Left lobe of liver (tissue), 2 donors: ENCODE measurements at regions not wholly inside any gene's neighbourhood (a gene's known extent, or its start where the extent isn't known, plus 50 kb on each side); places are given as distances from the start of the nearest gene placed in this dataset.

ENCODE experiments used
- ATAC-seq: fragments of 200-7000 bp; cut with Tn5 transposase; one replicate; pipeline ENCODE4 v1.9.1; 2020; ENCODE audit warnings: mild to moderate bottlenecking, moderate library complexity
- DNase-seq: peaks from one replicate; pipeline ENCODE4 v3.0.0-alpha.2; 2020; ENCODE audit warnings: low spot score
- donor health status: DM: no; HTN: no; CAD: no; lungs with moderate emphysema.
- donor health status: DM: no; HTN: yes; CAD: no.

DNA sequence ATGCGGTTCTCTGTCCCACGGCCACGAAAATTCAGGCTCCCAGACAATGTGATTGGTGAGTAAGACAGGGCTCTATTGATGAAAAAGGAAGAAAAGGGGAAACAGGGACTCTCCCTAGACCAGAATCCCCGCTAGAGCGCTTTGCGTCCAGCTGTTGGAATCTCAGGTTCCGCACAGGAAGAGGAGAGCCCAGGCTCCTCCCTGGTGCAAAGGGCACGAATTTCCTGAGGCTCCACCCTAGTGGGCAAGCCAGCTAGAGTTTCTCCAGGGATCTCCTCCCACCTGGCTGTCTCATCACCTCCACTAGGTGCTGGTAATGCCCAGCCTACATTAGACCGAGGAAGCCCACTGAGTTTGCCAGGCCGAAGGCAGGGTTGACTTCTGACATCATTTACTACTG, 135.9 kb upstream of the SOX4 start:
- no peak for ATAC-seq
- no peak for DNase-seq

DNA sequence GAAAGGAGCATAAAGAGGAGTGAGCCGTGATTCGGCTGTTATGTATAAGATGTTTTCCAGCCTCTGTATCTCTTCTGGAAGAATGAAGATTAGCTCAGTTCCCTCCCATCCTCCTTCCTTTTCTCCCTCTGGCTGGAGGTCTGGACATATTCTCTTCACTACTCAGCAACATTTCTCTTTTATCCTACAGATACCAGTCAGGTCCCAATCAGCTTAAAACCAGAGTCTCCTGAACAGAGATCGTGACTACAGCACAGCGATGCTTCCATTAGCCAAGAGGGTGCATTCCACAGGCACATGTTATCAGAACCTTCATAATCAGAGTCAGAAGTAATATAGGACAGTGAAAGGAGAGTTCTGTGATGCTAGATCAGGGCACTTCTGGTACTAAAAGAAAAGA, 133.9 kb upstream of the SOX4 start:
- no peak for DNase-seq
- ATAC-seq: no peak

DNA sequence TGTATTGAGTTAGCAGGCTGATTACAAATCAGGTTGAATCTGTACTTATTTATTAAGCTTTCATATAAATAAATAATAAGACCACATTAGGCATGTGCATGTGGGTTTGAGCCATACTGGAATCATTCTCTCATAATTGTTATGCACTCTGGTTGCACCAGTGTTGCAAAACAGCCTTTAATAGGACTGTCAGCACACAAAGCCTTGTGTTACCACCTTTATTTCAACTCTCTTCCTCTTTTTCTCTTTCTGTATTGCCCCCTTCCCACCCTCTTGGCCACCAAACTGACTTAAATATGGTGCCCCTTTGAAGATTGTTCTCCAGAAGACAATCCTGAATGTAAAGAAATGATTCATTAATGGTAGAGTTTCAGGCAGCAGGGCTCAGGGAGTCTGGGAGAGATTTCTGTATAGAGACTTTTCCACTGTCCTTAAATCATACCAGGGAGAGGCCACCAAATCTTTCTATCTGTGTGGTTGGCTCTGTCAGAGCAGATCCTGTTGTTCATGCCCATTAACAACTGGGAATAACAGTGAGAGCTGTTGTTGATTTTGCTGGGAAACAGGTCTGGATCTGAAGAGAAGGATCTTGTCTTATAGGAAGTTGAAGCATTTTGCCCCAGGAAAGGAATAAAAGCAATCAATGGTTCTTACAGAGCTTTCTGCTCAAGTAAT, 131.6 kb upstream of the SOX4 start:
- ATAC-seq (no peak), DNase-seq (no peak)

DNA sequence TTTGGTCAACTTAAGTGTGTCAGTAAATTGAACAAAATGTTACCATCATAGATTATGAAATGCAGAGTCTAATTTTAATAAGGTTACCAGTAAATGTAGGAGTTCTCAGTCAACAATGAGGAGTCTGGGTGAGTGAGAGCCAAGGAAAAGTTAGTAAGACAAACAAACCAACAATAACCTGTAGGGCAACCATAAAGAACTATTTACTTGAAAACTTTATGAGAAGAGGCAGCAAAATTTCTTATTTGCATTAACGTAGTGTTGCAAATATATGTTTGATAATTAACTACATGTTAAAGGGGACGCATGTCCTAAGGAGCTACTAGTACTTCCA, 131.1 kb upstream of the SOX4 start:
- ATAC-seq: no peak
- no peak for DNase-seq

DNA sequence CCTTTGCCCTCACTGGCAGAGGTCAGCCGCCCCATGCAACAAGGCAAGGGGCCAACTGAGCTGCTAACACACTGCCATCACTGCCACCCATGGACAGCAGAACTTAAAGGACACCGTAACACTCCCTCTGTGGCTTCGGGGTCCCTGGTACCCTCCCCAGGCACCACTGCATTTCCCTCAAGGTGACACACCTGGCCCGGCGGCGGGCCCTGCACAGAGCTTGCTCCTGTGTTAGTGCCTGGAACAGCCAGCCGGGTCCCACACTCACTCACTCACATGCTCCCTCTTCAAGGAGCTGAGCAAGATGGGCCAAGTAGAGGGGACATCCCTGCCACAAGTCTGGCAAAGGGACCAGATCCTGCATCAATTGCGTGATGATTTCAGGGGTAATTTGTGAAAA, 126.5 kb upstream of the SOX4 start:
- DNase-seq (no peak), ATAC-seq (no peak)

DNA sequence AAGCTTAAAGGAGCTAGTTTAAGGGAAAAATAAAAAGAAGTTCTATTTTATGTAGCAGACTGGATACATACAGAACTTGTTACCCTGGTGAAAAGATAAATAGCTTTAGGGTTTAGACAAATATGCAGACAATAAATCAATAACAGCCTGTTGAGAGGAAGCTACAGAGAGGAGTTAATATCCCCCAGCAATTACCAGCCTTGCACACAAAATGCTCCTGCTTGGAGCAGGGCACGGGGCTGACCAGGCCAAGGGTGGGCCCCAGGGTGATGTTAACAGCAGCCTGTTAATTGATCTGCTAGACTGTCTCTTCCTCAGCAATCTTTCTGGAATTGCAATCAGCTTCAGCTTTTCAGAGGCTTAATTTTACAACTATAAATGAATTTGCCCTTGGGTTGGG, 125.1 kb upstream of the SOX4 start:
- DNase-seq: no peak
- ATAC-seq: no peak

DNA sequence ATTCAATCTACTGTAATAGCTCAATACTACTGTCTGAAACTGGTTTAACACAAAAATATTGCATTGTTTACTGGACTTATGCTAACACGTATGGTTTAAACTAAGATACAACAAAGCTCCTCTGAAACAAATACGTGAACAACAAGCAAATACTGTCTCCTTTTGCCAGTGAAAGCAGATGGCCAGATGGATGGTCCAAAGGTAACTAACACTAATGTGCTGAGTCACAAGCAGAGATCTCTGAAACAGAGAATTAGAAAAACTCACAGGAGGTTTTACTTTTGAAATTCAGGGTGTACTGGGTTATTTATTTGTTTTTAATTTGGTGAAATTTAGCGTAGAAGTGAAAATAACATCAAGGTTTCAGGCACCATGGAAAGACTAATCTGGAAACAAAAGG, 124.3 kb upstream of the SOX4 start:
- ATAC-seq: peak; percentile 61
- no peak for DNase-seq

DNA sequence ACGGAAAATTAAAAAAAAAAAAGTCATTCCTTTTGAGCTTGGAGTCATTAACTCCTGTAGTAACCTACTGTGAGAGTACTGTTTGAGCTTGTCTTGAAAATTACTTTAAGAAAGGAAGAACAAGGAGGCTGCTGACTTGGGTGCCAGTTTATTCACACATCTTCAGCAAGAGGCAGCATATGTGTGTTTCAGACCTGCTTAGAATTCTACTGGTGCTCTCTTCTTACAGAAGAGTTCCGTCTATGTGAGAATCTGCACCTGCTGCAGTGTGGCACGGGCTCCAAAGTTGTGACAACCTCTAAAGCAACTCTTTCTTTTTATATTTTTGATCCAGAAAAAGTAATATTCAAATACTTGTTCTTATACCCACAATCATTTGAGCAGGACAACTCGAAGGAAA, 117.4 kb upstream of the SOX4 start:
- ATAC-seq (no peak), DNase-seq (no peak)

DNA sequence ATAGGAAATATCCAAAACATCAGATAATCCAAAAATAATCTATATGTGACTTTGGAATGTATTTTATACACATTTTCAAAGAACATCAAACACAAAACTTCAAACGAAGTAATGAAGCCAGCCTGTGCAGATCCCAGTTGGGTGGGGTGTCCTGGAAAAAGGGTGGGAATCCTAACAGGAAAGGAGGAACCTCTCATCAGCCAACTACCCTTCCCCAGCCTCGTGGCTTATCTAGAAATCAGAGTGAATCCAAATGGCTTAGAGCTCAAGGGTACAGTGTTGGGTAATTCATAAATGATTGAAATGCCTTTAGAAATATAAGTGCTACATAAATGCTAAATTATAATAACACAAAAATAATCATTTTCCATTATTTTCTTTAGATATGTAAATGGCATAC, 115.1 kb upstream of the SOX4 start:
- DNase-seq: no peak
- no peak for ATAC-seq

DNA sequence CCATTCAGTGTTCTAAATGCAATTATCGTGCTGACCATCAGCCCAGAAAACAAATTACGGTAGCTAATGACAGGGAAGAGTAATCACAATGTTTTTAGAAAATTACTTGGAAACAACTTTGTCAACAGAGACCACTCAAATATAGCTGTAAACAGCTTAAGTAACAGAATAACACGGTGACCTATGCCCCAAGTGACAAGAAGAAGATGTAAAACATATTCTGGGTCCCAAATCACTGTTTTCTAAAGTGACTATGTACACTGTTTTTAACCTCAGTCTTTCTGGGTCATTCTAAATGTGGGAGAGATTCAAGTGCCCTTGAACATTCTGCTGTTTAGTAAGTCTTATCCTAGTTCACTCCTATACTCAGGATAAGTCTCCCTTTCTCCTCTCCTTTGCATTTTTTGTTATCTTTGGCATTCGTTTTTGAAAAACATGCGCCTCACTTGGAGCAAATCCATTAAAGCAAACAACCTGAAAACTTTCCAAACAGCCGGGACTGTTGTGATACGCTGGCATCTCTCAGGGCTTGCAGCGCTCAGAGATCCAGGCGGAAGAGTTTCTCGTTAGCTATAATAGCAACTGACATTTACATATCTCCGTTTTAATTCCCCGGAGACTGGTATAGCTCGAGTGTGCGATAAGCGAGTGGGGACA, 114.5 kb upstream of the SOX4 start:
- peak; percentile 57 for DNase-seq
- ATAC-seq: peak; percentile 90

DNA sequence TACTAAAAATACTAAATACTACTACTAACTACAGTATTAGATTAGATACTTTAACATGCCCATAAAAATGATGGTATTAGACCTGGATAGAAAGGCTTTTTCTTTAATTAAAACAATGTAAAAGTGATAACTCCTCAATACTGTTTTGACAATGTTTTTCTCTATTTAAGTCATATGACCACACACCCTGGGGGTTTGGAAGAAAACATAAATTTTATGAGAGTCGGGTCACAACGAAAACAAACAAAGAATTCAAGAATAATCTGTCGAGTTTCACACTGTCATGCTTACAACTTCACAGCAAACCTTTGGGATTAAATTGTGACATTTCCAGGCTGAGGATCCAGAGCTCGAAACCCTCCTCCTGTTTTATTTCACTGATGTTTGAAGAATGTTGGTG, 107.4 kb upstream of the SOX4 start:
- no peak for DNase-seq
- ATAC-seq: no peak

DNA sequence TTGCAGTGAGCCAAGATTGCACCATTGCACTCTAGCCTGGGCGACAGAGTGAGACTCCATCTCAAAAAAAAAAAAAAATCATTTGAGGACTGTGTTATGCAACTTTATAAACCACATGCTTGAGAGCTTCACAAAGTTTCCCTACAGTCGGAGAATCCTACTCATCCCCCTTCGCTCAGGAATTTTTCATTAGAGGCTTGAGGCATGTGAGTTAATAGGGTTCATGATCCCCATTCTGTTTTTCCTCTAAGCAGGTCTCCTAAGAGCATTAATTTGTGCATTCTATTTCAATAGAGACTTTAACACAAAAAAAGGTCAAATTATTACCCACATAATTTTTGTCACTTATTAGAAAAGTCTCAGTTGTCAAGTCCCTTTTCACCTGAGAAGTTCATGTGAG, 103.7 kb upstream of the SOX4 start:
- no peak for ATAC-seq
- no peak for DNase-seq

DNA sequence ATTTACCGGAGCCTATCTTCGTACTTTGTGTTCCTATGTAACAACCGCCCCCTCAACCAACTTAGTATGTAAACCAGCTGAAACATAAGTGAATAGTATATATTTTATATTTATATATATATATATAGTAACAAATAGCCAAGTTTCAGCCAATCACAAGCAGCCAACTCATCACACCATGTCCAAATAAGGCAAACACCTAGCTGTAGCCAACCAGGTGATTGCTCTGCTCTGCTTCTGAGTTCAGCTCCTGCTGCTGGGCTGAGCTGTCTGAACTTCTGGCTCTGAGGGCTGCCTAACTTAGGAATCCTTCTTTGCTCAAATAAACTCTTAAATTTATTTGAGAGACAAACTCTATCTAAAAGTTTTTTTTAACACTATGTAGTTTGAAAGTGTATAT, 101.6 kb upstream of the SOX4 start:
- ATAC-seq (no peak), DNase-seq (no peak)

DNA sequence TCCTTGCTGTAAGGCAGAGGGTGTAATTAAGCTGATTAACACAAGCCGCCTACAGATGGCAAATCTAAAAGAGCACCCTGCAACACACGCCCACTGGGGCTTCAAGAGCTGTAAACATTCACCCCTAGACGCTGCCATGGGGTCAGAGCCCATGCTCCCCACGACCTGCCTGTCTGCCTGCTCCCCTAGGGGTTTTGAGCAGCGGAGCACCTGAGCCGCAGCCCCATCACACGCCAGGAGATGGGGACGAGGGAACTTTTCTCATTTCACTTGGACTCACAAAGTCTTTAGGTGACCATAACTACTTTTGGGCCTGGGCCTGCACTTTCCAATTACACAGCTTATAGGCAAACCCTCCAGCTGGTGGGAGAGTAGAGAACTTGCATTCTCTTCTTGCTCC, 99.0 kb upstream of the SOX4 start:
- ATAC-seq (no peak), DNase-seq (no peak)

DNA sequence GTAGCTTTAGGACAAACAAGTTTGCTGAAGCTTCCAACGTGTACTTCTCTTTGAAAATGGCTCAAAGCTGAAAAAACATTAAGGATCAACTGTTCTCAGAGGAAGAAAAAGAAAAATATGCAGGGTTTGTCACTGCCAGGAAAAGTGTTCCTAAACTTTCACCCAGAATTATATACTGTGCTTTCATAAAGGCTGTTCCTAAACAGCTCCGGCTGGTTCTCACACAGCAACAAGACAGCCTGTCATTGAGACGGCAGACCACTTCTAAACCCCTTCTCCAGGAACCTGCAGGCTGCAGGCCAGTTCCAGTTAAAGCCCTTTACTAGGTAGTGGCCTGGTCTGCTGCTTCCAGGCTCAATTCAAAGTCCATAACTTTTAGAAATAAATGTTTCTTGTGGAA, 97.4 kb upstream of the SOX4 start:
- no peak for ATAC-seq
- DNase-seq: no peak

DNA sequence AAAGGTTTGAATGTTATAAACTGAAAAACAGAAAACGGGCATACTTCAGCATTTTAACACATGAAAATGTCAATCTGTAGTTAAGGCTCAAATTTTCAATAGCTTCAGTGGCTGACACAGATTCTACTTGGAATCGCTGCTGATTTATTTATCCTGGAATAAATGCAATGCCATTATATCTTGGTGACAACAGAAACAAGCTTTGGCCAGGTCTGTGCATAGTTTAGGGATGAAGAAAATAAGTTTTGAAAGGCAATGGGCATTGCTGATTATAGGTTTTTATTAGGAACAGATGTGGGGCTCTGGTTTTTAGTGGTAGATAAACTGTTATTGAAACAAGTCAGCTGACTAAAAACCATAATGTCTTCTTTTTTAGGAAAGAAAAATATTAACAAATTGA, 96.8 kb upstream of the SOX4 start:
- DNase-seq (no peak), ATAC-seq (no peak)

DNA sequence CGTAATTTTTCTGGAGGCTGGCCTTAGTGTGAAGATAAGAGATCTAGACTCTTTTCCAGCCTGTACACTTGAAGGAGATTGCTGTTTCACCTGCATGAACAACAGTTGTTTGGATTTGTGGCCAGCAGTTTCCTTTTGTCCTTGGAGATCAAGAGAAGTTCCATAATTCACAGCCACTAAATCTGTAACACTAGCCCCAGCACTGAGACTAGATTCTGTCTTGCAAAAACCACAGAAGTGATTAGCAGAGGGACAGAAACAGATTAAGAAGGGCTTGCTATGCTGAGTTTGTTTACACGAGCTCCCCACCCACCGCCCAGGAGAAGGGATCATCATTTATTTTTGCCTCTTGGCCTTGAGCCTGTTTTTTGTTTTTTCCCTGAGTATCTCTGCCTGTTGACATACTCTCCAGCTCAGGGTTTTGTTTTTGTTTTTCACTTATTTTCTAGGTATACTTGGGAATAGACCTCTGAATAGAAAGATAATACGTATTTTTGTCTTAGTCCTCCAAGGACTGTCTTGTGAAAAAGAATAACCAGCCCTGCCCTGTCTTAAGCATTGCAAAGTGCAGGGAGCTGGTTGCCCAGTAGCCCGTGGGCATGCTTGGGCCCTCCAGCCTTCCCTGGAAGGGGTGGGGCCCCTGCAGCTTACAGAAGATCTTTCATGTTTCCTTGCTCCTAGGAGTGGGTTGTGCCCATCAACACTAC, 93.1 kb upstream of the SOX4 start:
- no peak for ATAC-seq
- no peak for DNase-seq

DNA sequence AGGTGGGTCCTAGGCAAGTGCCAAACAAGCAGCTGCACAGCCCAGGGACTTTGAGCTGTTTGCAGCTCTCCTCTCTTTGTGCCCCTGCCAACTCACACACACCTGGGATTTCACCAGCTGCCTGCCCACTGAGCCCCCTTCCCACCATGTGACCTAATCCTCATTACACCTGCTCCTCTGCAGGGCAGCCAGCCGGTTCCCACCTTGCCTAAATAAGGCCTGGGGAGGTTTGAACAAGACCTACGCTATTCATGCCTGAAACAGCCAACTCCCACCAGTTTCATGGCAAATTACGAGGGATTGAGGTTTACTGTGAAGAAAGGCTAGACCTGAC, 92.6 kb upstream of the SOX4 start:
- no peak for DNase-seq

DNA sequence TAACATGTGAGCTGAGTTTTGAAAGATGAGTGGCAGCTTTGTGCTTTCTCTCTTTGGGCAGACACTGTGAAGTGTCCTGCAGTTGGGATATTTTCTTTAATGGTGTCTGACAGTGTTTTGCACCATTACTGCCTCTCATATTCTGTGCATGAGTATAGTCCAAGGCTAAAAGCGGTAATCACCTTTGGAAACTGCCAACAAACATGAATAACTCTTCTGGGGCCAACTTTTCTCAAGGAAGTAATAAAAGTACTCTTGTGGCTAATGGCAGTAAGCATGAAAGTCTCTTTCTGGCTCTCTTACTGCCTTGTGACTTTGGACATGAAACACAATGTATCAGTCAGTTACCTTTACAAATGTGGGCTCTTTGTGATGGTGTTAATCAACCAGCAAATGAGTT, 91.7 kb upstream of the SOX4 start:
- no peak for DNase-seq
- no peak for ATAC-seq

More for the DNA sequence above, 92.6 kb upstream of the SOX4 start:
- peak; percentile 33 for ATAC-seq

DNA sequence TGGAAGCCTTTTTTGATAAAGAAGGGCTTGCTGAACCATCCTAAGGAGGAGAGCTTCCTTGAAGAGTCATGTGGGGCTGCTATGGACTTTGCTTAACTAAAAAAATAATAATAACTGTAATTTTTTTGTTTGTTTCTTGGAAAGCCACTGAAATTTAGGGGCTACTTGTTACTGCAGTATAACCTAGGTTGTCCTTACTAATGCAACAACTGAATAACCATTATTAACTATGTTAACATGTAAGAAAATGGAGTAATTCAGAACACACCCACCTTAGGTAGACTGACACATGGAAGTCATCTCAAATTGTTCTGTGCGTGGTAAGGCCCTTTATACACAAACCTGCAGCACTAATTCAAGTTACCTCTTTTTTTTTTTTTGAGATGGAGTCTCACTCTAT, 90.9 kb upstream of the SOX4 start:
- DNase-seq: no peak
- no peak for ATAC-seq

DNA sequence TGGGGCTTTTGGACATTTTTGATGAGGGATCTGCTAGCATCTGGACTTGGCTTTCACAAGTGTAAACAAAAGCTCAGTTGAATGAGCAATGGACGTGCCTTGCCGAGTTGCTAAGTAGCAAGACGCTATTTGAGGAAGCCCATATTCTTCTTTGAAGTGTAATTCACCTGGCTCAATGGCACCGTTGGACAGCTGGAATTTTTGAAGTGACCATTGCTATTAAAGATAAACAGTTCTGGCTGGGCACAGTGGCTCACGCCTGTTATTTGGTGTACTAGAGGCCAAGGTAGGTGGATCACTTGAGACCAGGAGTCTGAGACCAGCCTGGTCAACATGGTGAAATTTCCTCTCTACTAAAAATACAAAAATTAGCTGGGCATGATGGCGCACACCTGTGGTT, 88.8 kb upstream of the SOX4 start:
- DNase-seq (no peak), ATAC-seq (no peak)

DNA sequence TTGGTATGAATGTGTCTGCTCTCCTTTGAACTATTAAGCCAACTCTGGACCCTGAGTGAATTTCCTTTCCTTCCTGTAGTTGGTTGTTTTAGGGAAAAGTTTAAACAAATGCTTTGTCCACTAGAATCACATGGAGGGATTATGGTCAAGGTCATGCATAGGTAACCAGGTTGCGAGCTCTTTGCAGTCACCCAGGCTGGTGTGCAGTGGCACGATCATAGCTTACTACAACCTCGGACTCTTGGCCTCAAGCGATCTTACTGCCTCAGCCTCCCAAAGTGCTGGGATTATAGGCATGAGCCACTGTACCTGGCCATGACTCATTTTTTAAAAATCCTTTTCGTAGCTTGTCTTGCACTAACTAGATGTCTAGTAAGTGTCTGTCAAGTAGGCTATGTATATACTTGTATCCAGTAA, 88.0 kb upstream of the SOX4 start:
- no peak for DNase-seq
- ATAC-seq: no peak

DNA sequence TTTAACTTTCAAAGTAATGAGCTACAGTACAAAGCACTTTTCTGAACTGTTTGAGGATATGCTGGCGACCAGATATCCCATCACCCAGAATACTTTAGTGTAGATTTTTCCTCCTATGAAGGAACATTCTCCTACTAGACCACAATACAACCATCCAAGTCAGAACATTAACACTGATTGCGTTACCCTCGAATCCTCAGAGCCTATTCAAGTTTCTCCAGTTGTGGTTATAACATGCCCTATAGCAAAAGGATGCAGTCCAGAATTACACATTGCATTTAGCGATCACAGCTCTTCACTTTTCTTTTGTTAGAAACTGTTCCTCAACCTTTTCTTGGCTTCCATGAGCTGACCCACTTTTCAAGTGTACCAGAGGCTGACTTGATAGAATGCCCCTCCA, 87.4 kb upstream of the SOX4 start:
- ATAC-seq (no peak), DNase-seq (no peak)
